OCI-LY7 (cell line): ENCODE measurements at regions not wholly inside any gene's neighbourhood (a gene's known extent, or its start where the extent isn't known, plus 50 kb on each side); places are given as distances from the start of the nearest gene placed in this dataset.

Experiments
- EZH2phosphoT487 ChIP-seq: fragments of 200-600 bp; sonication (generic); IDR thresholded peaks from 2 replicates; pipeline ENCODE4 v1.6.1; 2018; ENCODE audit warnings: low read depth, borderline replicate concordance, mild to moderate bottlenecking, mixed run types, antibody characterized with exemption, low read length, moderate library complexity, mixed read lengths
- TF ChIP-seq, protein P1 (sequence below): fragments of 200-600 bp; sonication (generic); conservative IDR thresholded peaks from 2 replicates; pipeline ENCODE4 v1.5.1; 2014; ENCODE audit warnings: mild to moderate bottlenecking, antibody characterized with exemption, low read length, moderate library complexity, mixed read lengths

DNA sequence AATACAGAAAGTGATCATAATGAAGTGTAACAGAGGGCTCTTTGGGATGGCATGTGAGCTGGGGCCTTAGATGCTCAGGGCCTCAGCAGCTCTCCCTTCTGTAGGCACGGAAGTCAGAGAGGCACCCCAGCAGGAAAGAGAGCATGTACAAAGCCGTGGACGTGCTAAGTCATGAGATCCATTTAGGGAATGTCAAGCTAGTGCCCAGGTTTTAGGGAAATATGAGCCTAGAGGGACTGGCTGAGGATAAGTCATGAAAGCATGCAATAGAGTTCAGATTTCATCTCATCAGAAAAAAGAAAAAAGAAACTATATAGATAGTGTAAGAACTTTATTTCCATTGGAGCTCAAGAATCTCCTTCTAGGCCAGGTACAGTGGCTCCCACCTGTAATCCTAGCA is 379.5 kb upstream of the KLF4 start:
- TF ChIP-seq, protein P1, sequence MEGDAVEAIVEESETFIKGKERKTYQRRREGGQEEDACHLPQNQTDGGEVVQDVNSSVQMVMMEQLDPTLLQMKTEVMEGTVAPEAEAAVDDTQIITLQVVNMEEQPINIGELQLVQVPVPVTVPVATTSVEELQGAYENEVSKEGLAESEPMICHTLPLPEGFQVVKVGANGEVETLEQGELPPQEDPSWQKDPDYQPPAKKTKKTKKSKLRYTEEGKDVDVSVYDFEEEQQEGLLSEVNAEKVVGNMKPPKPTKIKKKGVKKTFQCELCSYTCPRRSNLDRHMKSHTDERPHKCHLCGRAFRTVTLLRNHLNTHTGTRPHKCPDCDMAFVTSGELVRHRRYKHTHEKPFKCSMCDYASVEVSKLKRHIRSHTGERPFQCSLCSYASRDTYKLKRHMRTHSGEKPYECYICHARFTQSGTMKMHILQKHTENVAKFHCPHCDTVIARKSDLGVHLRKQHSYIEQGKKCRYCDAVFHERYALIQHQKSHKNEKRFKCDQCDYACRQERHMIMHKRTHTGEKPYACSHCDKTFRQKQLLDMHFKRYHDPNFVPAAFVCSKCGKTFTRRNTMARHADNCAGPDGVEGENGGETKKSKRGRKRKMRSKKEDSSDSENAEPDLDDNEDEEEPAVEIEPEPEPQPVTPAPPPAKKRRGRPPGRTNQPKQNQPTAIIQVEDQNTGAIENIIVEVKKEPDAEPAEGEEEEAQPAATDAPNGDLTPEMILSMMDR, result no peak
- no peak for TF ChIP-seq EZH2phosphoT487
